ENCODE measurements at regions not wholly inside any gene's neighbourhood (a gene's known extent, or its start where the extent isn't known, plus 50 kb on each side); places are given as distances from the start of the nearest gene placed in this dataset.

DNA sequence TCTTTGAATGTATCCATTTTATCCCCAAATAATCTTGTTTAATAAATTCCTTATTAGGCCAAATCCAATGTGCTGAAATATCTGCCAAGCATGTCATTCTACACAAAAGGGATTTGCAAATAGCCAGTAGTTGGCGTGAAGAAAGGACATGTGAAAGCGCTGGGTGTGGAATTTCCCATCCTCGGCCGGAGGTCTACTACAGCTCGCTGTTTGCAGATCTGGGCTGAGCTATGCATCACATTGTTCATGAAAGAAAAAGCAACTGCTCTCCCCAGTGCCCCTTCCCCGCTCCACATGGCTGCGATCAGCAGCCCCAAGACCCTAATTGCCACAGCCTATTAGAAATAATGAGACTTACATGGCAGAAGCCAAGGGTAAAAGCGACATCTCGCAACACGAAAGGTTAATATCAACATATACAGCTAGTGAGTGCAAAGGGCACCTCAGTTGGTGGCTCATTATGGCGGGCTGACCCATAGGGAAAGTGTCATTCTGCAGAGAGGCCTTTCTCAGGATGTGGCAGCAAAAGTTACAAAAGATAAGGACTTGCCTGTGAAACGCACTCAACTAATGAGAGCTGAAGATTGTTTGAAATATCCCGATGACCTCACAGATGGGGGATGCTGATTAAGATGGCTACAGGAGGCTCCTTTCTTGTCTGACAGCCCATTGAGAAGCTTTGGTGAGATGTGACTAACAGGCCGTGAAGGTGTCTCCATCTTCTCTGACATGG, 126.9 kb upstream of the CYP1B1 start:
- no peak for DNase-seq

DNA sequence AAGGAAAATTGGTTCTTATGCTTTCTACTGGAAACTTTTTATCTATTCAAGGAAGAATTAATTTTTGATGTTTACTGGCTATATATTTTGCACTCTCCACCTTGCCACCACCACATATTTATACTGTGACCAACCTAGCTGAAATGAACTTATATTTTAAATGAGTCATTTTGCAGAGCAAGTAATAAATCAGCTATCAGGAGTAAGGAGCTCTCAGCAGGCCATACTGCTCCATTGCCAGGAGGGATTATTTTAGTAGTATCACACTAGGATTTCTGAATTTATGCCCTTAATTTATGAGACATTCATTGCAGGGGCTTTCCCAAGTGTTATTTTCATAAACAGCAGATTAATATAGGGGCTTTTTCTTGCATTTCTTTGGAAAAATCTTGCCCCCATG, 125.8 kb upstream of the CYP1B1 start:
- DNase-seq, result no peak

DNA sequence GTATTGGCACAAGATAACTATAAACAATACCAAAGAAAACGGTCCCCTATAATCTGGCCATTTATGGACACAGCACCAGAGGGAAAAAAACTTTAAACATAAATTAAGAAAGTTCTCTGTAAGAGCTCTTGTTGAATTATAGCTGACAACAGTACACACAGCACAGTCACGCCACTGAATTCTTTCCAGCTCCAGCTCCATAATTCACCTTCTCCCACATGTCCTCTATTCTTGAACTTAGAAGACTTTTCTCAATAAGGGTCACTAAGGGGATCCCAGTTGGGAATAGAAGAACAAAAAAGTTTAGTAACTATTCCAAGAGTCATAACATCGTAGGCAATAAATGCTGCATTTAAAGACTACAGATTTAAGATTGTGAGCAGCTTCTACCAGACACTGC, 124.6 kb upstream of the CYP1B1 start:
- DNase-seq, result no peak

DNA sequence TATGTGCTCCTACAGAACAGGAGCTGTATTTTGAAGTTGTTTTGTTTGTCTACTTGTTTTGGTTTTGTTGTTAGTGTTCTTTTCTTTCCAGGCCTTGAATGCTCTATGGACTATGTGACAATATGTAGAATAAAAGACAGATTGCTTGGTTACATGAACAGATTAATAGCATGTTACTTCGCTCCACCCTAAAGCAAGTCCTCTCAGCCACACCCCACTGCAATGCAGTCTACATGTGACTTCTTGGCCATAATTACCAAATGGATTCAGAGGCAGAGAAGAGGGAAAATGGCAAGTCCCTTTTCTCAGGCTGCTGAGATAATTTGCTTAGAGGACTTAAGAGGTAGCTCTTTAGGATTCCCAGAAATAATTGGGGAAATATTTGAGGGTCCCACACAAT, 123.2 kb upstream of the CYP1B1 start:
- no peak for DNase-seq

DNA sequence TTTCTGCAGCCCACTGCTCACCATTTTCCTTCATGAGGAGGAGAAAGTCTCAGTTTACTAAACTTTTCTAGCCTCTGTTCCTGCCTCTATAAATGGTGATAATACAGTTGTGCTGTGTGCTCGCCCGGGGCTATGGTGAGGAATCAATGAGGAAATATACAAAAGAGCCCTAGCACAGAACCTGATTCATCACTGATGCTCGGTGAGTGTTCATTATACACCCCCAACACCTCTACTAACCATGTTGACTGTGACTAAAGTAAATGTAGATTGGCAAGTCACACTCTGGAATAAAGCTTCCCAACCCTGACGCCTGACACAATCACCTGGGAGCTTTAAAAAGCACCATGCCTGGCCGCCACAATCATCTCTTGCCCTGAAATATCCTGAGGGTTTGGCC, 118.8 kb upstream of the CYP1B1 start:
- no peak for DNase-seq

DNA sequence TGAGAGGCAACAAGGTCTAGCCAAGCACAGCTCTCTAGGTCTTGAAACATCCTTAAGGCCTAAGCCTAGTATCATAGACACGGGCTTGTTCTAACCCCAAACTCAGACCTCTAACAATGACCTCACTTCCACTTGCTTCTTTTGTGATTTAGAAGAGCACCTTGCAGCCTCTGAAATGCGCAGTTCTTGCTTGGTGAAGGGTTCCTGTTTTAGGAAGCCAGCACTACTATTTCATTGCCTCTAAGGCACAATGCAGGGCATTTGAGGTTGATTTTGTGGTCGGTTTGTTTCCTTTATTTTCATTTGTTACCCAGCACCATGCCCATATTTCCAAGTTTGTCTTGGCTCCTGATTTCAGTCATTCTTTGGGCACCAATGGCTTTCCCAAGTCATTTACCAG, 117.0 kb upstream of the CYP1B1 start:
- no peak for DNase-seq

DNA sequence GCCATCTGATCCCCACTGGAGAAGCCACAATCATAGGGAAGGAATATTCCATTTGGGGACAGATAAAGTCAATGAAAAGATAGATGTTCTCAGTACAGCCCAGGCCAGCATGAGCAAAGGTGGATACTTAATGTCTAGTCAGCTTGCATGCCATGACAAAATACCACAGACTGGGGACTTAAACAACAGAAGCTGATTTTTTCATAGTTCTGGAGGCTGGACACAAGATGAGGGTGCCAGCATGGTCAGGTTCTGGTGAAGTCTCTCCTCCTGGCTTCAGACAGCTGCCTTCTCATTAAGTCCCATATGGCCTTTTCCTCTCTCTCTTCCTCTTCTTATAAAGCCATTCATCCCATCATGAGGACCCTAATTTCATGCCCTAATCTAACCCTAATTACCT, 116.1 kb upstream of the CYP1B1 start:
- DNase-seq, result no peak

GRCh38 chr2:38191516-38191915, 115.6 kb upstream of the CYP1B1 start:
- no peak for DNase-seq

DNA sequence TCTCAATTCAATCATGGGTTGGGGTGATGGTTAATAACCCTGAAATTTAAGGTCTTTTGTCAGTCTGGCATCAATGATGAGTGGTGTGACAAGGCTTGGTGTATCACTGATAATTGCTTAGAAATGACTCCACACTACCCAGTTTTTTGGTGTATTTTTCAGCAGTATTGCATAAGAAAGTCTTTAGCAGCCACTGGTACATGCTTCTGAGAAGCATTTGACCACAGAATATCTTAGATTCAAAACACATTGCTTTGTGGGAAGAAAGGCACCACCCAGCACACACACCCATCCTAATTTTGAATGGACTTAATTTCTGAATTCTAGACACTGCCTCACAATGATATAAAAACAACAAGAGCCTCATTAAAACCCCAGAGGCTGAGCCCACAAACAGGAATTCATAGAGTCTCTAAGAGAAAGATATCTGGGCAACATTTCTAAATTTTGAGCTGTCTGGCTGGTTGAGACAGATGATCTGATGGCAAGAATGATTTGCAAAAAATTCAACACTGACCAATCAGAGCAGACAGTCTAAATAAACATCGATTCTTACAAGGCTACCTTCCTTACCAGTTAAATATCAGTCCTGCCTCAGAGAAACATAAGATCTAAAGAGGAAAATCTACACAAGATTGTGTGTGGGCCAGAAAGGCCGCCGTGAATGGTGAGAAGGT, 114.7 kb upstream of the CYP1B1 start:
- DNase-seq, result no peak

DNA sequence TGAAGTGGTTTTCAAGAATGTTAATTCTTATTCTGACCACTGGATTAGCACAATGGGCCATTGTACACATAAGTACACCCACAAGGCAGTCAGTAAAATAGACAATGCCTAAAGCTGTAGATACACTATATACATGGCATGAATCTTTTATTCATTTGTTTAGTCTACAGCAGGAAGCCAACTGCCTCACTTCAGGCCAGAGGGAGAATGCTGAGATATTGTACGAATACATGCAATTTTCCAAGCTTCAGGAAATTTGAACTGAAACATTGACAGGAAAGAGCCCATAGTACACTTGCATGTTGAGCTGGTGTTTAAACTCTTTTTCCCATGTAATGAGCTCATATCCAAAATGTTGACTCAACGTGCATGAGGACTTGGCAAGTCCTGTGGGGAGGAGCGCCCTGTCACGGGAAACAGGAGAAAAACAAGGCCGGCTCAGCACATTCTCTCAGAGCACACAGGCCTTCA, 111.6 kb upstream of the CYP1B1 start:
- DNase-seq, result no peak

GRCh38 chr2:38185012-38185491, 109.1 kb upstream of the CYP1B1 start:
- no peak for DNase-seq

DNA sequence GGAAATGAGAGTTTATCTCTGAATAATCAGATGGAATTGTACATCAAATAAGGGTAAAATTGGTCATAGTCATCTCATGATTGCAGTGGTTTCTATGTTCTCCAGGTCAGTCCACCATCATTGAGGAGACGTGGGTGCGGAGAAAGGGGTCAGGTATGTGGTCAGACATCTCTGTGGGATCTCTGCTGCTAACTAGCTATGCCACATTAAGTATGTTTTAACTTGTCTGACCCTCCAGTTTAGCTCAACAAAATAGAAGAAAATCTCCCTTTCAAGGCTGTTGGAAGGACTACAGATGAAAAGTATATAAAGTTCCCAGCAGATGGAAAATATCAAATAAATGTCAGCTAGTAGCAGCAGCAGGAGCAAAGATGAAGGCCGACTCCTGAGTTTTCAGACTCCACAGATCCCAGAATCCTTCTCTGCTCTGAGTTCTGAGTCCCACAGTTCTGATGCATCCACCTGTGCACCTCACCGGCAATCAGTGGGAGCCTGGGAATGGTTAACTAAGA, 106.6 kb upstream of the CYP1B1 start:
- no peak for DNase-seq

- DNase-seq, result no peak
These were observed 106.0 kb upstream of the CYP1B1 start for GRCh38 chr2:38181806-38182491.

DNA sequence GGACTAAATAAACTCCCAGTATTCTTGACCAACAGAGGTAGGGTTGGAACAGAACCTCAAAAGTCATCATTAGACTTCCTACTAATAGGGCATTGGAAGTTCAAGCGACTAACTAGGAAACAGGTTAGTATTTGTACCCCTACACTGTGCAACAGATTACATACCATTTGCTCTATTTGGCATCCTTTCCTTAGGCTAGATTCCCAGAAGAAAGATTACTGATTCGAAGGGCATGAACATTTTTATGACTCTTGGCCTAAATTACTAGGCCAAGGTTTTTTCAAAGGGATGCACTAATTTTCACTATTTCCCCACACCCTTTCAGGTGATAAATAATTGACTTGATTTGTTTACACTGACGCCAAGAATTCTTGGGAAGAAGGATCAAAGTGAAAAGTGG, 104.8 kb upstream of the CYP1B1 start:
- no peak for DNase-seq

DNA sequence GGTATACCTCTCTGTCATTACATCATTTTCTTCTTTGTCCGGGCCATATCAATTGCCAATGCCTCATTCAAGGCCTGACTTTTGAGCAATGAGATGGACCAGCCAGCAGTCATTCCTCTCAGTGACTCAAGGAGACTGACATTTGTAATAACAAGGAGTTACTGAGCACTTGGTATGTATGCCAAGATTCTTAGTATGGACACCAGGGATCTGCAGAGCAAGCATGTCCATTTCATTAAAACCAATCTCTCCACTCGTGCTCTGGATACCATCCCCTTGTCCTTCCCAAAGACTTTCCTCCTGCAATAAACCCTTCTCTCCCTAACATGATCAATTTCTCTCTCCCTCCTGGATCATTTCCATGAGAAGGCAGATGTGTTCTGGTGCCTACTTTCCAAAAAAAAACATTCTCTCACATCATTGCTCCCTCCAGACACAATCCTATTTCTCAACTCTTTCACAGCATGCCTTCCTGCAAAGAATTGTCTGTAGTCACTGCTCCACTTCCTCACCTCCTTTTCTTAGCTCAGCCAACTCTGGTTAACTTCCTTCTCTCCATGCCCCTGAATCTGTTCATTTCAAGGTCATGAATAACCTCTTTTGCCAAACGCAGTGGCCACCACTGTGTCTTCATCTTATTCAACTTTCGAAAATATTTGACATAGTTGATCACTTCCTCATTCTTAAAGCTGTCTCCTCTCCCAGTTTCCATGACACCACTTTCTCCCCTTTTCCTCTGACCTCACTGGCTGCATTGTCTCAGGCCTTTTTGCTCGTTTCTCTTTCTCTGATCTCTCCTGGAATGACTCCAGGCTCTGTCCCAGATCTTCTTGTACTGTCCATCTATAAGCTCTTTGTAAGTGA, 102.8 kb upstream of the CYP1B1 start:
- no peak for DNase-seq

DNA sequence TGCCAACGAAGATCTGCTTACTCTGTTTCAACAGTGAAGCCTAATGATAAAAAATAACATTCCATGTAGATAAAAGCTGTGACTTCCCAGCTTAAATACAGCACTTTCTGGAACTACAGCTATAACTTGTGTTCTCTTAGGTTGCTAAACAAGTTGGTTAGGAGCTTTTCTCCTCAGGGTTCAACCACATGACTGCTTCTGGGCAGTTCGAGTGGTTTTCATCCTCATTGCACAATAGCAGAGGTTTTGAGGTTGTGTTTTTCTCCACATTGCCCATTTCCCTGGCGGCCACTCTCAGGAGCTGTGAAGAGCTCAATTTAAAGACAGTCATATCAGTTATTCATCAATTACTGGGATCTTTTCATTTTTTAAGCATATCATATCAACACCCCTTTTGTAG, 102.2 kb upstream of the CYP1B1 start:
- DNase-seq, result no peak

DNA sequence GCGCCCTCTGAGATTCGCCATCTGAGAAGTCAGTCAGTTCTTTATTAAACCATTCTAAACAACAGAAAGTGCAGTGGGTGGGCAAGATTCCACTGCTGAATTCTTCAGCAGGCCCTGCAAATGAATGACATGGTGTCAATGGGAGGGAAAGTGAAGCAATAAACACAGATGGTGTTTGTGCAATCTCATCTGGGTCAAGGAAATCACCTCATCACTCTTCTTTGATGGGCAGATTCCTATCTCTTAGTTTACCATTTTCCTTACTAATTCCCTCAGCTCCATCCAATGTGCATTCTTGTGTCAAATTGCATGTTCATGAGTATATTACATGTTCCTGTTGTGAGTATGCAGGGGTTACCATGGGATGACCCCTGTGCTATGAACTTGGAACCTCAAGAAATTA, 100.7 kb upstream of the CYP1B1 start:
- no peak for DNase-seq

DNA sequence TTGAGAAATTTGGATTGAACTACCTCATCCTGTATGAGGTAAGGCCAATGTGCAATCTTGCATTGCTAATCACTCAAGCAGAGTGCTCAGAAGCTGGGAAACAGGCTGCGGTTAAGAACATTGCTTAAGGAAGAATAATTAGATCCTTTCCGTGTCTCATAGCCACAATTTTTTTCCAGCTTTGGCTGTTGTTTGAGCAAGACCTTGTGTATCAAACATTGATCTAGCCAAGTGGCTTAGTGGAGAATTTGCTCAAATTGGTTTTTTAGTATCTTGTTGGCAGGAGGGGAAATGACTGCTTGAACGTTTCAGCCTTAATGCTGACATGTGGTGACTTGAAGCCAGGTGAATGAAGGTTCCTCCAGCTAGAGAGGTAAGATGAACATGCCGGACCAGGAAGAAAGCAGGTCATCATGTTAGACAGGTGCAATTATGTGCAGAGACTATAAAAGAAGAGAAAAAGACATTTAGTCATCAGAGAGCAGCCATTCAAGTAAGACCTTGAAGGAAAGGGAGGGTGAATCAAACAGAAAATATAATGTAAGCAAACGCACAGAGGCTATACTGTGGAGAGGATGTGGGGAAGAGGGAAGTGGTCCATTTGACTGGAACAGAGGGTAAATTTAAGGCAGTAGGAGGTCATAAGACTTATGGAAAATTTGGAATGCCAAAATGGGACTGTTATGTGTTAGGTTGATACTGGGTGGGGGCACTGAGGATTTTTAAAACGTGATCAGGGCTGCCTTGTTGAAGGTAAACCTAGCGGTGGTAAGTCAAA, 98.9 kb upstream of the CYP1B1 start:
- DNase-seq, result no peak

GRCh38 chr2:38174131-38174530, 98.2 kb upstream of the CYP1B1 start:
- no peak for DNase-seq

DNA sequence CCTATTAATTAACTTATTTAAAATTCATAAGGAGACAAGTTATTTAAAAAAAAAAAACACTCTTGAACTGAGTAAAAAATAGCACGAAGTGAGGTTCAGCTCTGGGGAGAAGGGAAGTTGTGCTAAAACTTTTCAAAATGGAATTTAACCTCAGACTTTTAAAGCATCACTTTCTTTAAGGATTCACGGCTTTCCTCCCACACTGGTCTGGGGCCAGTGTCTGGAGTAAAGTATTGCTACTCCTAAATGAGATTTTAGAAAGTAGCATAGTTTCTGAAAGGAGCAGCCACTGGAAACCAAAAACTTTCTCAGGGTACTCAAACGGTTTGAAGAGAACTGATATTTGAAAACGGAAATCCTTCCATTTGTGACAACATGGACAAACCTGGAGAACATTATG, 97.7 kb upstream of the CYP1B1 start:
- no peak for DNase-seq

- no peak for DNase-seq
These were observed 95.4 kb upstream of the CYP1B1 start for GRCh38 chr2:38171208-38171855.

Measured in RPMI8226 (cell line).